ENCODE measurements at regions not wholly inside any gene's neighbourhood (a gene's known extent, or its start where the extent isn't known, plus 50 kb on each side); places are given as distances from the start of the nearest gene placed in this dataset.

- DNase-seq (ENCODE audit: extremely low spot score, unreplicated experiment), result no peak
- Mint-ChIP-seq H3K27me3 (ENCODE audit: unreplicated experiment) (no peaks in the 10 kb centered on the region), H3K36me3 (ENCODE audit: unreplicated experiment) (no peaks in the 10 kb centered on the region), H3K4me1 (ENCODE audit: unreplicated experiment) (peaks cover 2% of the 10 kb centered on the region), H3K4me3 (ENCODE audit: unreplicated experiment) (no peak overlapping the region), H3K9me3 (ENCODE audit: unreplicated experiment) (no peaks in the 10 kb centered on the region), H3K27ac (ENCODE audit: unreplicated experiment) (no peak overlapping the region)
- TF ChIP-seq CTCF (IDR thresholded peaks at IDR 0.05), result no peak
These were observed 570.0 kb upstream of the FLRT2 start for GRCh38 chr14:84959851-84960520.

GRCh38 chr14:84961637-84962036 is 568.3 kb upstream of the FLRT2 start:
- Mint-ChIP-seq H3K4me3 (ENCODE audit: unreplicated experiment) (no peak overlapping the region), H3K9me3 (ENCODE audit: unreplicated experiment) (no peaks in the 10 kb centered on the region), H3K36me3 (ENCODE audit: unreplicated experiment) (no peaks in the 10 kb centered on the region), H3K27me3 (ENCODE audit: unreplicated experiment) (no peaks in the 10 kb centered on the region), H3K27ac (ENCODE audit: unreplicated experiment) (no peak overlapping the region), H3K4me1 (ENCODE audit: unreplicated experiment) (peaks cover 2% of the 10 kb centered on the region)
- no peak for TF ChIP-seq CTCF (IDR thresholded peaks at IDR 0.05)
- no peak for DNase-seq (ENCODE audit: extremely low spot score, unreplicated experiment)

GRCh38 chr14:84963518-84963917 is 566.4 kb upstream of the FLRT2 start:
- DNase-seq (ENCODE audit: extremely low spot score, unreplicated experiment), result no peak
- peaks cover 2% of the 10 kb centered on the region for H3K4me1 Mint-ChIP-seq (ENCODE audit: unreplicated experiment)
- H3K27me3 Mint-ChIP-seq (ENCODE audit: unreplicated experiment), result no peaks in the 10 kb centered on the region
- no peak overlapping the region for H3K27ac Mint-ChIP-seq (ENCODE audit: unreplicated experiment)
- TF ChIP-seq CTCF (IDR thresholded peaks at IDR 0.05), result no peak
- no peak overlapping the region for H3K4me3 Mint-ChIP-seq (ENCODE audit: unreplicated experiment)
- H3K9me3 Mint-ChIP-seq (ENCODE audit: unreplicated experiment), result no peaks in the 10 kb centered on the region
- H3K36me3 Mint-ChIP-seq (ENCODE audit: unreplicated experiment), result no peaks in the 10 kb centered on the region

GRCh38 chr14:84965279-84965678 is 564.7 kb upstream of the FLRT2 start:
- Mint-ChIP-seq H3K27me3 (ENCODE audit: unreplicated experiment) (no peaks in the 10 kb centered on the region), H3K9me3 (ENCODE audit: unreplicated experiment) (no peaks in the 10 kb centered on the region), H3K4me3 (ENCODE audit: unreplicated experiment) (no peak overlapping the region), H3K27ac (ENCODE audit: unreplicated experiment) (no peak overlapping the region), H3K36me3 (ENCODE audit: unreplicated experiment) (no peaks in the 10 kb centered on the region), H3K4me1 (ENCODE audit: unreplicated experiment) (peaks cover 2% of the 10 kb centered on the region)
- no peak for TF ChIP-seq CTCF (IDR thresholded peaks at IDR 0.05)
- no peak for DNase-seq (ENCODE audit: extremely low spot score, unreplicated experiment)

- no peak for DNase-seq (ENCODE audit: extremely low spot score, unreplicated experiment)
- no peaks in the 10 kb centered on the region for H3K9me3 Mint-ChIP-seq (ENCODE audit: unreplicated experiment)
- TF ChIP-seq CTCF (IDR thresholded peaks at IDR 0.05), result no peak
- no peaks in the 10 kb centered on the region for H3K27me3 Mint-ChIP-seq (ENCODE audit: unreplicated experiment)
- no peak overlapping the region for H3K27ac Mint-ChIP-seq (ENCODE audit: unreplicated experiment)
- H3K4me1 Mint-ChIP-seq (ENCODE audit: unreplicated experiment), result no peaks in the 10 kb centered on the region
- no peak overlapping the region for H3K4me3 Mint-ChIP-seq (ENCODE audit: unreplicated experiment)
- no peaks in the 10 kb centered on the region for H3K36me3 Mint-ChIP-seq (ENCODE audit: unreplicated experiment)
These were observed 560.4 kb upstream of the FLRT2 start for GRCh38 chr14:84969501-84969900.

Data from osteocyte (in vitro differentiated cells).